ENCODE measurements at regions not wholly inside any gene's neighbourhood (a gene's known extent, or its start where the extent isn't known, plus 50 kb on each side); places are given as distances from the start of the nearest gene placed in this dataset.

- WGBS: 97% methylated on average over 6 of the region's 6 CpGs
- Histone ChIP-seq H3K27ac (ENCODE audit: low read length, poor library complexity, severe bottlenecking) (no peak overlapping the region), H3K9ac (ENCODE audit: low read length) (no peak overlapping the region), H4K91ac (ENCODE audit: low read length) (no peak overlapping the region), H3K9me3 (ENCODE audit: control insufficient read depth, low read length) (no peaks in the 10 kb centered on the region), H3K4ac (ENCODE audit: low read depth in 1 of 2, low read length in 2 of 2) (no peak overlapping the region), H3K4me1 (ENCODE audit: control insufficient read depth, insufficient read depth, low read depth, low read length) (no peaks in the 10 kb centered on the region), H3K14ac (ENCODE audit: low read length in 2 of 2) (no peak overlapping the region), H3K23ac (ENCODE audit: low read length in 2 of 2) (no peak overlapping the region), H3K27me3 (ENCODE audit: control insufficient read depth in 1 of 2, insufficient read depth in 1 of 2, low read length in 2 of 2) (no peaks in the 10 kb centered on the region), H2BK120ac (ENCODE audit: low read depth, low read length) (no peak overlapping the region), H2BK15ac (ENCODE audit: low read depth, poor library complexity, severe bottlenecking) (no peak overlapping the region), H2AFZ (ENCODE audit: low read depth, low read length) (no peak overlapping the region), H2BK12ac (ENCODE audit: low read length in 2 of 2) (no peak overlapping the region), H2AK5ac (ENCODE audit: low read length, severe bottlenecking) (no peak overlapping the region), H3K4me3 (ENCODE audit: insufficient read depth in 1 of 2, low read depth in 1 of 2, low read length in 2 of 2) (no peak overlapping the region), H3K4me2 (ENCODE audit: low read length, poor library complexity, severe bottlenecking) (no peak overlapping the region), H3K18ac (ENCODE audit: low read depth in 1 of 2, low read length in 2 of 2) (no peak overlapping the region), H4K8ac (ENCODE audit: low read length) (no peak overlapping the region), H3K79me1 (replicated peaks; ENCODE audit: low read length, poor library complexity, severe bottlenecking) (no peaks in the 10 kb centered on the region), H2BK5ac (ENCODE audit: low read depth, low read length, poor library complexity, severe bottlenecking) (no peak overlapping the region), H3K36me3 (ENCODE audit: control insufficient read depth in 1 of 2, insufficient read depth in 2 of 2, low read depth in 1 of 2, low read length in 2 of 2) (no peaks in the 10 kb centered on the region)
- DNase-seq: no peak
These were observed 187.3 kb downstream of the SLC39A8 start for GRCh38 chr4:102157984-102158383.

DNA sequence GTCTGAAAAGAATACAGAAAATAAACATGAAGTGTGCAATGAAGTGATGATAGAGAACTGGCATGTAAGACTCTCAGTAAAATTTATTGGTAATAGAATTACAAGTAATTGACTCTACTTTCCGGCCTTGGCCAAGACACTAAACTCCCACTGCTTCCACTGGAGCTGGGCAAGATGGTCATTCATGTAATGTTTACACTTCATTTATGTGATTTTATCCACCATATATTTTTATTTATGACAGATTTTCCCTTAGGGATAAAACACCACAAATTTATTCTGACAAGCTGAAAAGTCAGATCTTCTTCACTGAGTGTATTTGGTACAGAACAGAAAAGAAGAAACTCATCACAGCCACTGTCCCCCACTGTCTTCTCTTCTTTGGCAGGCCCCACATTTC lies 191.9 kb downstream of the SLC39A8 start:
- Histone ChIP-seq H2AFZ (ENCODE audit: low read depth, low read length) (no peak overlapping the region), H2BK15ac (ENCODE audit: low read depth, poor library complexity, severe bottlenecking) (no peak overlapping the region), H2BK12ac (ENCODE audit: low read length in 2 of 2) (no peak overlapping the region), H2BK5ac (ENCODE audit: low read depth, low read length, poor library complexity, severe bottlenecking) (no peak overlapping the region), H4K91ac (ENCODE audit: low read length) (no peak overlapping the region), H2BK120ac (ENCODE audit: low read depth, low read length) (no peak overlapping the region), H3K4ac (ENCODE audit: low read depth in 1 of 2, low read length in 2 of 2) (no peak overlapping the region), H3K79me1 (replicated peaks; ENCODE audit: low read length, poor library complexity, severe bottlenecking) (no peaks in the 10 kb centered on the region), H4K8ac (ENCODE audit: low read length) (no peak overlapping the region), H3K36me3 (ENCODE audit: control insufficient read depth in 1 of 2, insufficient read depth in 2 of 2, low read depth in 1 of 2, low read length in 2 of 2) (no peaks in the 10 kb centered on the region), H3K23ac (ENCODE audit: low read length in 2 of 2) (no peak overlapping the region), H3K9ac (ENCODE audit: low read length) (no peak overlapping the region), H3K14ac (ENCODE audit: low read length in 2 of 2) (no peak overlapping the region), H3K4me3 (ENCODE audit: insufficient read depth in 1 of 2, low read depth in 1 of 2, low read length in 2 of 2) (no peak overlapping the region), H3K9me3 (ENCODE audit: control insufficient read depth, low read length) (no peaks in the 10 kb centered on the region), H3K4me2 (ENCODE audit: low read length, poor library complexity, severe bottlenecking) (no peak overlapping the region), H3K27ac (ENCODE audit: low read length, poor library complexity, severe bottlenecking) (no peak overlapping the region), H3K27me3 (ENCODE audit: control insufficient read depth in 1 of 2, insufficient read depth in 1 of 2, low read length in 2 of 2) (no peaks in the 10 kb centered on the region), H2AK5ac (ENCODE audit: low read length, severe bottlenecking) (no peak overlapping the region), H3K4me1 (ENCODE audit: control insufficient read depth, insufficient read depth, low read depth, low read length) (no peaks in the 10 kb centered on the region), H3K18ac (ENCODE audit: low read depth in 1 of 2, low read length in 2 of 2) (no peak overlapping the region)
- WGBS: no CpG with 5 or more reads among the region's 1 CpG
- DNase-seq: no peak

GRCh38 chr4:102151696-102152095 lies 193.6 kb downstream of the SLC39A8 start:
- Histone ChIP-seq H3K4me2 (ENCODE audit: low read length, poor library complexity, severe bottlenecking) (no peak overlapping the region), H3K18ac (ENCODE audit: low read depth in 1 of 2, low read length in 2 of 2) (no peak overlapping the region), H2AK5ac (ENCODE audit: low read length, severe bottlenecking) (no peak overlapping the region), H3K4me1 (ENCODE audit: control insufficient read depth, insufficient read depth, low read depth, low read length) (no peaks in the 10 kb centered on the region), H2AFZ (ENCODE audit: low read depth, low read length) (no peak overlapping the region), H3K9me3 (ENCODE audit: control insufficient read depth, low read length) (no peaks in the 10 kb centered on the region), H2BK12ac (ENCODE audit: low read length in 2 of 2) (no peak overlapping the region), H3K79me1 (replicated peaks; ENCODE audit: low read length, poor library complexity, severe bottlenecking) (no peaks in the 10 kb centered on the region), H2BK120ac (ENCODE audit: low read depth, low read length) (no peak overlapping the region), H3K23ac (ENCODE audit: low read length in 2 of 2) (no peak overlapping the region), H3K36me3 (ENCODE audit: control insufficient read depth in 1 of 2, insufficient read depth in 2 of 2, low read depth in 1 of 2, low read length in 2 of 2) (no peaks in the 10 kb centered on the region), H2BK5ac (ENCODE audit: low read depth, low read length, poor library complexity, severe bottlenecking) (no peak overlapping the region), H3K9ac (ENCODE audit: low read length) (no peak overlapping the region), H2BK15ac (ENCODE audit: low read depth, poor library complexity, severe bottlenecking) (no peak overlapping the region), H4K91ac (ENCODE audit: low read length) (no peak overlapping the region), H3K27me3 (ENCODE audit: control insufficient read depth in 1 of 2, insufficient read depth in 1 of 2, low read length in 2 of 2) (no peaks in the 10 kb centered on the region), H3K4me3 (ENCODE audit: insufficient read depth in 1 of 2, low read depth in 1 of 2, low read length in 2 of 2) (no peak overlapping the region), H3K27ac (ENCODE audit: low read length, poor library complexity, severe bottlenecking) (no peak overlapping the region), H3K14ac (ENCODE audit: low read length in 2 of 2) (no peak overlapping the region), H3K4ac (ENCODE audit: low read depth in 1 of 2, low read length in 2 of 2) (no peak overlapping the region), H4K8ac (ENCODE audit: low read length) (no peak overlapping the region)
- no peak for DNase-seq
- 100% methylated on average over 1 of the region's 1 CpG for WGBS

DNA sequence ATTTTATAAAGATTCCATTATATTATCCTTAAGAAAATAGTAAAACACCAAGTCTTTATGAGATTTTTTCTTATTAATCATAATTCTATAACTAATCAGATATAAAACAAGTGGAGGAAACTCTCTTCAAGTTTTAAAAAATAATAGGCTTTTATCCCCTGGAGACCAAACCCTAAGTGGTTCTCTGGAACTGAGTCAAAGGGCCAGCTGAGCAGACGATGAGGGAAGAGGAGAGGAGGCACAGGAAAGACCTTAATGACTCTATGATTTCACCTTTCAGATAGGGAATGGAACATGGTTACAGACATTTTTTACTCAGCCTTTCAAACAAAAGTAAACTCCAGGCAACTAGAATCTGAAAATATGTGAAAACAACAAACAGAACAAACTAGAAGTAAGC lies 201.8 kb downstream of the SLC39A8 start:
- Histone ChIP-seq H2AK5ac (ENCODE audit: low read length, severe bottlenecking) (no peak overlapping the region), H3K4ac (ENCODE audit: low read depth in 1 of 2, low read length in 2 of 2) (no peak overlapping the region), H3K14ac (ENCODE audit: low read length in 2 of 2) (no peak overlapping the region), H3K9me3 (ENCODE audit: control insufficient read depth, low read length) (no peaks in the 10 kb centered on the region), H2BK5ac (ENCODE audit: low read depth, low read length, poor library complexity, severe bottlenecking) (no peak overlapping the region), H3K36me3 (ENCODE audit: control insufficient read depth in 1 of 2, insufficient read depth in 2 of 2, low read depth in 1 of 2, low read length in 2 of 2) (no peaks in the 10 kb centered on the region), H3K4me2 (ENCODE audit: low read length, poor library complexity, severe bottlenecking) (no peak overlapping the region), H2BK15ac (ENCODE audit: low read depth, poor library complexity, severe bottlenecking) (no peak overlapping the region), H2BK120ac (ENCODE audit: low read depth, low read length) (no peak overlapping the region), H4K8ac (ENCODE audit: low read length) (no peak overlapping the region), H3K27ac (ENCODE audit: low read length, poor library complexity, severe bottlenecking) (no peak overlapping the region), H3K27me3 (ENCODE audit: control insufficient read depth in 1 of 2, insufficient read depth in 1 of 2, low read length in 2 of 2) (no peaks in the 10 kb centered on the region), H3K18ac (ENCODE audit: low read depth in 1 of 2, low read length in 2 of 2) (no peak overlapping the region), H4K91ac (ENCODE audit: low read length) (no peak overlapping the region), H3K23ac (ENCODE audit: low read length in 2 of 2) (no peak overlapping the region), H3K79me1 (replicated peaks; ENCODE audit: low read length, poor library complexity, severe bottlenecking) (no peaks in the 10 kb centered on the region), H2BK12ac (ENCODE audit: low read length in 2 of 2) (no peak overlapping the region), H2AFZ (ENCODE audit: low read depth, low read length) (no peak overlapping the region), H3K4me3 (ENCODE audit: insufficient read depth in 1 of 2, low read depth in 1 of 2, low read length in 2 of 2) (no peak overlapping the region), H3K4me1 (ENCODE audit: control insufficient read depth, insufficient read depth, low read depth, low read length) (peaks cover 1% of the 10 kb centered on the region), H3K9ac (ENCODE audit: low read length) (no peak overlapping the region)
- DNase-seq: no peak
- no CpG with 5 or more reads among the region's 1 CpG for WGBS
